Gastrocnemius medialis (tissue), 4 donors: ENCODE measurements at regions not wholly inside any gene's neighbourhood (a gene's known extent, or its start where the extent isn't known, plus 50 kb on each side); places are given as distances from the start of the nearest gene placed in this dataset.

ENCODE experiments used
- ATAC-seq, 2 donors: fragments of 150-250 bp; one replicate each; pipeline ENCODE4 v1.9.1; 2016
- DNase-seq, 2 donors: peaks; one replicate each; pipeline ENCODE4 v3.0.0-alpha.2; 2019
- H3K27ac ChIP-seq, 4 donors: fragments of 200-600 bp; sonication (generic); 1 replicate in 1 of 4; 2 replicates in 3 of 4; pipeline ENCODE4 v1.5.1; 2016 to 2018; ENCODE audit warnings: mild to moderate bottlenecking in 2 of 4, moderate library complexity in 1 of 4
- H3K27me3 ChIP-seq, 3 donors: fragments of 200-600 bp; sonication (generic) in 2 of 3; 1 replicate in 1 of 3; 2 replicates in 2 of 3; pipeline versions ENCODE4 v1.5.1 to v1.6.0; 2016 to 2019; ENCODE audit warnings: mild to moderate bottlenecking in 1 of 3, moderate library complexity in 1 of 3
- H3K36me3 ChIP-seq, 2 donors: fragments of 200-600 bp; sonication (generic) in 1 of 2; one replicate each; pipeline ENCODE4 v1.5.1; 2017 to 2018
- H3K4me1 ChIP-seq, 2 donors: fragments of 200-600 bp; sonication (generic) in 1 of 2; one replicate each; pipeline ENCODE4 v1.5.1; 2016 to 2017; ENCODE audit warnings: mild to moderate bottlenecking in 2 of 2
- H3K4me3 ChIP-seq, 4 donors: fragments of 200-600 bp; sonication (generic) in 3 of 4; 1 replicate in 1 of 4; 2 replicates in 3 of 4; pipeline ENCODE4 v1.5.1; 2016 to 2019; ENCODE audit warnings: mild to moderate bottlenecking in 2 of 4
- H3K9me3 ChIP-seq, 3 donors: fragments of 200-600 bp; sonication (generic) in 2 of 3; 1 replicate in 1 of 3; 2 replicates in 2 of 3; pipeline ENCODE4 v1.5.1; 2016 to 2019
- CTCF ChIP-seq, 5 experiments: fragments of 450-650 bp in 3 of 5; fragments of 200-600 bp in 2 of 5; sonication (generic) in 2 of 5; IDR thresholded peaks in 4 of 5; conservative IDR thresholded peaks in 1 of 5; 1 replicate in 4 of 5; 2 replicates in 1 of 5; pipeline ENCODE4 v1.5.1; 2016 to 2019; ENCODE audit warnings: antibody characterized with exemption in 5 of 5, mild to moderate bottlenecking in 3 of 5, moderate library complexity in 3 of 5
- POLR2A ChIP-seq, 2 donors: fragments of 450-650 bp; IDR thresholded peaks; one replicate each; pipeline ENCODE4 v1.6.1; 2017; ENCODE audit warnings: antibody characterized with exemption in 2 of 2, mild to moderate bottlenecking in 2 of 2, moderate library complexity in 2 of 2
- in situ Hi-C, 4 donors: fragments of 200-750 bp; cut with MboI; loops; one replicate each; pipeline versions ENCODE4 v1.15.0 to v1.8.0; 2017; ENCODE audit warnings: low sequenced_read_pairs in 4 of 4
- intact Hi-C: fragments of 100-400 bp; cut with DNase I; formaldehyde crosslinking; loops from one replicate; pipeline ENCODE4 v1.15.1; 2023; ENCODE audit warnings: low total_unique reads

GRCh38 chr10:83960125-83960524 is 179.2 kb upstream of the GHITM start:
- DNase-seq (no peak), ATAC-seq (no peak)
- Histone ChIP-seq H3K27me3 (no peaks in the 10 kb centered on the region), H3K4me3 (no peak overlapping the region), H3K27ac (no peak overlapping the region), H3K4me1 (no peaks in the 10 kb centered on the region), H3K36me3 (no peaks in the 10 kb centered on the region), H3K9me3 (no peaks in the 10 kb centered on the region)
- in situ Hi-C loops: no loop called here
- intact Hi-C loops: no loop called here
- TF ChIP-seq CTCF (IDR thresholded peaks at IDR 0.05 in 4 of 5, conservative IDR thresholded peaks at IDR 0.05 in 1 of 5) (no peak), POLR2A (IDR thresholded peaks at IDR 0.05) (no peak)

- Histone ChIP-seq H3K27ac (no peak overlapping the region), H3K4me3 (no peak overlapping the region), H3K9me3 (no peaks in the 10 kb centered on the region), H3K4me1 (no peaks in the 10 kb centered on the region), H3K27me3 (no peaks in the 10 kb centered on the region), H3K36me3 (no peaks in the 10 kb centered on the region)
- in situ Hi-C loops (no loop called here), intact Hi-C loops (no loop called here)
- ATAC-seq: no peak
- TF ChIP-seq CTCF (IDR thresholded peaks at IDR 0.05 in 4 of 5, conservative IDR thresholded peaks at IDR 0.05 in 1 of 5): no peak
- no peak for TF ChIP-seq POLR2A (IDR thresholded peaks at IDR 0.05)
- DNase-seq: no peak
Observed at GRCh38 chr10:83961620-83962019, 177.7 kb upstream of the GHITM start.

- ATAC-seq: no peak
- Histone ChIP-seq H3K27ac (no peak overlapping the region), H3K4me3 (no peak overlapping the region), H3K4me1 (no peaks in the 10 kb centered on the region), H3K27me3 (no peaks in the 10 kb centered on the region), H3K9me3 (no peaks in the 10 kb centered on the region), H3K36me3 (no peaks in the 10 kb centered on the region)
- intact Hi-C loops (no loop called here), in situ Hi-C loops (no loop called here)
- DNase-seq: no peak
- TF ChIP-seq CTCF (IDR thresholded peaks at IDR 0.05 in 4 of 5, conservative IDR thresholded peaks at IDR 0.05 in 1 of 5): no peak
- no peak for TF ChIP-seq POLR2A (IDR thresholded peaks at IDR 0.05)
Observed at GRCh38 chr10:83963446-83963845, 175.9 kb upstream of the GHITM start.

DNA sequence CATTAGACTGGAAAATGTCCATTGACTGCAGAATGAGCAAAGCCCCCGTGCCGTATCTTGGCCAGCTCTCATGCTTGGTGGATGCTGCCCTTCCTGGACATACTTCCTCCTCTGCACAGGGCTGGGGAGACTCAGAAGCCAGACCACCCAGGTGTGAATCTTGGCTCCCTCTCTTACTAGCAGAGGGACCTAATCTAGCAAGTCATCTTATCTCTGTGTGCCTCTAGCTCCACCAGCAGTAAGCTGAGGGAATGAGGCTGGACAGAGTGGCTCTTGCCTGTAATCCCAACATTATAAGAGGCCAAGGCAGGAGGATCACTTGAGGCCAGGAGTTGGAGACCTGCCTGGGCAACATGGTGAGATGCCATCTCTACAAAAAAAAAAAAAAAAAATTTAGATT is 173.8 kb upstream of the GHITM start:
- Histone ChIP-seq H3K4me3 (no peak overlapping the region), H3K9me3 (no peaks in the 10 kb centered on the region), H3K27me3 (no peaks in the 10 kb centered on the region), H3K36me3 (no peaks in the 10 kb centered on the region), H3K27ac (no peak overlapping the region), H3K4me1 (no peaks in the 10 kb centered on the region)
- no peak for ATAC-seq
- in situ Hi-C loops (no loop called here), intact Hi-C loops (no loop called here)
- no peak for DNase-seq
- no peak for TF ChIP-seq POLR2A (IDR thresholded peaks at IDR 0.05)
- TF ChIP-seq CTCF (IDR thresholded peaks at IDR 0.05 in 4 of 5, conservative IDR thresholded peaks at IDR 0.05 in 1 of 5): no peak

DNA sequence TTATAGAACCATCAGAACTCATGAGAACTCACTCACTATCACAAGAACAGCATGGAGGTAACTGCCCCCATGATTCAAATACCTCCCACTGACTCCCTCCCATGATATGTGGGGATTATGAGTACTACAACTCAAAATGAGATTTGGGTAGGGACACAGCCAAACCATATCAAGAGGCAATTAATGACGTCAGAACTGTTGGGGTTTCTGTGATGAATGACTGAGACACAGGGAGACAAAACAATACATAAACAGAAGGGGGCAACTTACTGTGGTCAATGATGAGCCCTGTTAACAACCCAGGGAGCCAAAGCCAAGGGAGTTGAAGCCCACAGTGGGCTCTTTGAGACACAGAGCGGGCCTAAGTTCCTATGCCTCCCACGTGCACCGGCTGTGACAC is 171.3 kb upstream of the GHITM start:
- TF ChIP-seq POLR2A (IDR thresholded peaks at IDR 0.05) (no peak), CTCF (IDR thresholded peaks at IDR 0.05 in 4 of 5, conservative IDR thresholded peaks at IDR 0.05 in 1 of 5) (no peak)
- Histone ChIP-seq H3K4me3 (no peak overlapping the region), H3K36me3 (no peaks in the 10 kb centered on the region), H3K27me3 (no peaks in the 10 kb centered on the region), H3K4me1 (no peaks in the 10 kb centered on the region), H3K27ac (no peak overlapping the region), H3K9me3 (no peaks in the 10 kb centered on the region)
- in situ Hi-C loops (no loop called here), intact Hi-C loops (no loop called here)
- DNase-seq (no peak), ATAC-seq (no peak)
